MM.1S (cell line): ENCODE measurements at regions not wholly inside any gene's neighbourhood (a gene's known extent, or its start where the extent isn't known, plus 50 kb on each side); places are given as distances from the start of the nearest gene placed in this dataset.

Source experiments
- DNase-seq: peaks from one replicate; pipeline ENCODE4 v3.0.0-alpha.2; 2015
- H2AFZ ChIP-seq: fragments of 300-600 bp; sonication (generic); 2 replicates; pipeline ENCODE4 v1.6.0; 2016; ENCODE audit warnings: antibody characterized with exemption, low read length
- H3F3A ChIP-seq: fragments of 300-600 bp; sonication (generic); 2 replicates; pipeline ENCODE4 v1.6.1; 2016; ENCODE audit warnings: mild to moderate bottlenecking, antibody characterized with exemption, low read length, moderate library complexity, mixed read lengths; ENCODE audit not compliant: insufficient read depth
- H3K27ac ChIP-seq: fragments of 300-600 bp; sonication (generic); 2 replicates; pipeline ENCODE4 v1.5.1; 2016; ENCODE audit warnings: mild to moderate bottlenecking, low read length
- H3K27me3 ChIP-seq: fragments of 300-600 bp; sonication (generic); replicated peaks from 2 replicates; pipeline ENCODE4 v1.6.0; 2016; ENCODE audit warnings: low read length; ENCODE audit not compliant: insufficient read depth
- H3K36me3 ChIP-seq: fragments of 300-600 bp; sonication (generic); replicated peaks from 2 replicates; pipeline ENCODE4 v1.6.1; 2016; ENCODE audit warnings: mild to moderate bottlenecking, low read length, mixed read lengths; ENCODE audit not compliant: insufficient read depth
- H3K4me1 ChIP-seq: fragments of 300-600 bp; sonication (generic); 2 replicates; pipeline ENCODE4 v1.6.1; 2016; ENCODE audit warnings: low read length, mixed read lengths
- H3K4me2 ChIP-seq: fragments of 300-600 bp; sonication (generic); 2 replicates; pipeline ENCODE4 v1.6.0; 2016; ENCODE audit warnings: low read depth, low read length
- H3K4me3 ChIP-seq: fragments of 300-600 bp; sonication (generic); 2 replicates; pipeline ENCODE4 v1.5.1; 2016; ENCODE audit warnings: low read length, mixed read lengths
- H3K79me2 ChIP-seq: fragments of 300-600 bp; sonication (generic); 2 replicates; pipeline ENCODE4 v1.6.1; 2016; ENCODE audit warnings: mixed run types, low read length, mixed read lengths
- H3K9ac ChIP-seq: fragments of 300-600 bp; sonication (generic); 2 replicates; pipeline ENCODE4 v1.6.1; 2016; ENCODE audit warnings: low read length, mixed read lengths
- H3K9me2 ChIP-seq: fragments of 300-600 bp; sonication (generic); replicated peaks from 2 replicates; pipeline ENCODE4 v1.6.1; 2016; ENCODE audit warnings: mild to moderate bottlenecking, low read length, mixed read lengths; ENCODE audit not compliant: insufficient read depth
- H3K9me3 ChIP-seq: fragments of 300-600 bp; sonication (generic); replicated peaks from 2 replicates; pipeline ENCODE4 v1.6.1; 2016; ENCODE audit warnings: mild to moderate bottlenecking, low read length, mixed read lengths; ENCODE audit not compliant: insufficient read depth
- H4K20me1 ChIP-seq: fragments of 300-600 bp; sonication (generic); 2 replicates; pipeline ENCODE4 v1.6.1; 2016; ENCODE audit warnings: mild to moderate bottlenecking, low read length, moderate library complexity, mixed read lengths; ENCODE audit not compliant: insufficient read depth
- CTCF ChIP-seq: fragments of 300-600 bp; sonication (generic); IDR thresholded peaks from 2 replicates; pipeline ENCODE4 v1.5.1; 2016; ENCODE audit warnings: antibody characterized with exemption, low read length, mixed read lengths
- EZH2 ChIP-seq: fragments of 300-600 bp; sonication (generic); optimal IDR thresholded peaks from 2 replicates; pipeline ENCODE3; 2017; ENCODE audit warnings: low read depth, mild to moderate bottlenecking, antibody characterized with exemption, low read length, mixed read lengths
- EZH2phosphoT487 ChIP-seq: fragments of 300-600 bp; sonication (generic); IDR thresholded peaks from 2 replicates; pipeline ENCODE4 v1.6.1; 2018; ENCODE audit warnings: antibody characterized with exemption, low read length

- TF ChIP-seq CTCF (no peak), EZH2 (no peak), EZH2phosphoT487 (no peak)
- no peaks in the 10 kb centered on the region for H3K9me3 ChIP-seq
- no peaks in the 10 kb centered on the region for H3K9me2 ChIP-seq
- H3F3A ChIP-seq = no peaks in the 10 kb centered on the region
- H4K20me1 ChIP-seq = no peaks in the 10 kb centered on the region
- H3K9ac ChIP-seq = no peak overlapping the region
- no peak overlapping the region for H3K4me3 ChIP-seq
- H3K36me3 ChIP-seq = no peaks in the 10 kb centered on the region
- DNase-seq = no peak
- no peak overlapping the region for H3K27ac ChIP-seq
- H3K4me2 ChIP-seq = no peak overlapping the region
- H3K4me1 ChIP-seq = no peaks in the 10 kb centered on the region
- H3K79me2 ChIP-seq = no peaks in the 10 kb centered on the region
- no peak overlapping the region for H2AFZ ChIP-seq
- H3K27me3 ChIP-seq = no peaks in the 10 kb centered on the region
Observed at GRCh38 chr4:20041839-20042407, 209.8 kb upstream of the SLIT2 start.

GRCh38 chr4:20037745-20038144 is 214.0 kb upstream of the SLIT2 start:
- Histone ChIP-seq H2AFZ (peak overlapping the region; percentile 28; the same call in 1 of the 2 replicates), H3K4me1 (no peaks in the 10 kb centered on the region), H3K27me3 (no peaks in the 10 kb centered on the region), H3K36me3 (no peaks in the 10 kb centered on the region), H3K9me2 (0 out of 2 replicates have a peak, but pooled peaks cover 3% of the 10 kb centered on the region), H3K4me3 (peak overlapping the region; percentile 28; the same call in 1 of the 2 replicates), H3K4me2 (peak overlapping the region; percentile 36; the same call in 1 of the 2 replicates), H3K9me3 (no peaks in the 10 kb centered on the region), H3K79me2 (no peaks in the 10 kb centered on the region), H3K27ac (no peak overlapping the region; the same call in 1 of the 2 replicates), H3F3A (no peaks in the 10 kb centered on the region), H4K20me1 (no peaks in the 10 kb centered on the region), H3K9ac (no peak overlapping the region)
- TF ChIP-seq EZH2 (no peak), CTCF (no peak), EZH2phosphoT487 (no peak)
- DNase-seq = peak; percentile 71

- H3K36me3 ChIP-seq = no peaks in the 10 kb centered on the region
Observed at GRCh38 chr4:20030108-20030507, 221.6 kb upstream of the SLIT2 start.

More at GRCh38 chr4:20030108-20030507, 221.6 kb upstream of the SLIT2 start:
- no peaks in the 10 kb centered on the region for H3K9me3 ChIP-seq
- no peaks in the 10 kb centered on the region for H3F3A ChIP-seq
- no peak overlapping the region for H3K4me2 ChIP-seq
- H3K4me3 ChIP-seq = no peak overlapping the region
- H3K4me1 ChIP-seq = no peaks in the 10 kb centered on the region
- H3K27ac ChIP-seq = no peak overlapping the region
- no peaks in the 10 kb centered on the region for H3K79me2 ChIP-seq
- no peaks in the 10 kb centered on the region for H4K20me1 ChIP-seq
- H3K9ac ChIP-seq = no peak overlapping the region
- H3K9me2 ChIP-seq = 0 out of 2 replicates have a peak, but pooled peaks cover 3% of the 10 kb centered on the region
- TF ChIP-seq CTCF (no peak), EZH2phosphoT487 (no peak), EZH2 (no peak)
- no peaks in the 10 kb centered on the region for H3K27me3 ChIP-seq
- no peak for DNase-seq
- no peak overlapping the region for H2AFZ ChIP-seq
